Cardiac septum (tissue), 1 donor: ENCODE measurements at regions not wholly inside any gene's neighbourhood (a gene's known extent, or its start where the extent isn't known, plus 50 kb on each side); places are given as distances from the start of the nearest gene placed in this dataset.

Experiments
- DNase-seq: peaks from one replicate; pipeline ENCODE4 v3.0.0-alpha.2; 2020; ENCODE audit warnings: low spot score
- intact Hi-C: fragments of 100-400 bp; cut with DNase I; formaldehyde crosslinking; loops from one replicate; pipeline ENCODE4 v1.14.0; 2022
- donor health status: DM: no; HTN: no; CAD: no.

- DNase-seq, result no peak
- intact Hi-C loops, result no loop called here
Observed at GRCh38 chr5:61765471-61765870, 433.4 kb downstream of the ZSWIM6 start.

GRCh38 chr5:61766141-61766540 is 434.1 kb downstream of the ZSWIM6 start:
- no peak for DNase-seq
- intact Hi-C loops, result no loop called here

- no peak for DNase-seq
- intact Hi-C loops, result no loop called here
Observed at GRCh38 chr5:61767231-61768080, 435.4 kb downstream of the ZSWIM6 start.

GRCh38 chr5:61768692-61769281 is 436.7 kb downstream of the ZSWIM6 start:
- no peak for DNase-seq
- intact Hi-C loops, result no loop called here

GRCh38 chr5:61771062-61771461 is 439.0 kb downstream of the ZSWIM6 start:
- DNase-seq, result no peak
- intact Hi-C loops, result no loop called here

- intact Hi-C loops, result no loop called here
- no peak for DNase-seq
Observed at GRCh38 chr5:61771808-61772207, 439.8 kb downstream of the ZSWIM6 start.

- DNase-seq, result no peak
- intact Hi-C loops, result no loop called here
Observed at GRCh38 chr5:61775901-61776300, 443.8 kb downstream of the ZSWIM6 start.

GRCh38 chr5:61777292-61777691 is 445.2 kb downstream of the ZSWIM6 start:
- DNase-seq, result no peak
- intact Hi-C loops, result no loop called here

- intact Hi-C loops, result no loop called here
- no peak for DNase-seq
Observed at GRCh38 chr5:61779743-61780142, 447.7 kb downstream of the ZSWIM6 start.

- intact Hi-C loops, result no loop called here
- DNase-seq, result no peak
Observed at GRCh38 chr5:61783481-61783880, 451.4 kb downstream of the ZSWIM6 start.

GRCh38 chr5:61784341-61784740 is 452.3 kb downstream of the ZSWIM6 start:
- intact Hi-C loops, result no loop called here
- no peak for DNase-seq

- intact Hi-C loops, result no loop called here
- DNase-seq, result no peak
Observed at GRCh38 chr5:61788548-61788947, 456.5 kb downstream of the ZSWIM6 start.

- DNase-seq, result no peak
- intact Hi-C loops, result no loop called here
Observed at GRCh38 chr5:61790007-61790406, 457.9 kb downstream of the ZSWIM6 start.

- DNase-seq, result no peak
- intact Hi-C loops, result no loop called here
Observed at GRCh38 chr5:61790678-61791077, 458.6 kb downstream of the ZSWIM6 start.

GRCh38 chr5:61796773-61797172 is 464.7 kb downstream of the ZSWIM6 start:
- no peak for DNase-seq
- intact Hi-C loops, result no loop called here

GRCh38 chr5:61800450-61800849 is 468.4 kb downstream of the ZSWIM6 start:
- DNase-seq, result no peak
- intact Hi-C loops, result no loop called here

- intact Hi-C loops, result no loop called here
- no peak for DNase-seq
Observed at GRCh38 chr5:61801174-61801573, 469.1 kb downstream of the ZSWIM6 start.

- no peak for DNase-seq
- intact Hi-C loops, result no loop called here
Observed at GRCh38 chr5:61802456-61802855, 470.4 kb downstream of the ZSWIM6 start.

- intact Hi-C loops, result no loop called here
- no peak for DNase-seq
Observed at GRCh38 chr5:61805101-61805500, 473.0 kb downstream of the ZSWIM6 start.

- intact Hi-C loops, result no loop called here
- DNase-seq, result no peak
Observed at GRCh38 chr5:61806491-61807020, 474.5 kb downstream of the ZSWIM6 start.

- intact Hi-C loops, result no loop called here
Observed at GRCh38 chr5:61808091-61808490, 476.0 kb downstream of the ZSWIM6 start.

More at GRCh38 chr5:61808091-61808490, 476.0 kb downstream of the ZSWIM6 start:
- no peak for DNase-seq
